Keratinocyte (primary cell): ENCODE measurements at regions not wholly inside any gene's neighbourhood (a gene's known extent, or its start where the extent isn't known, plus 50 kb on each side); places are given as distances from the start of the nearest gene placed in this dataset.

Experiments used
- CTCF ChIP-seq, 3 experiments: IDR thresholded peaks in 1 of 3; conservative IDR thresholded peaks in 1 of 3; optimal IDR thresholded peaks in 1 of 3; 2 replicates in 2 of 3; 3 replicates in 1 of 3; pipeline versions ENCODE3 to v1.5.1; 2011; ENCODE audit warnings: low read length in 3 of 3, mild to moderate bottlenecking in 3 of 3, moderate library complexity in 2 of 3, control low read depth in 1 of 3, inconsistent platforms in 1 of 3; ENCODE audit not compliant: insufficient read depth in 2 of 3; ENCODE audit errors: extremely low read depth in 1 of 3
- EZH2 ChIP-seq: IDR thresholded peaks from one replicate; pipeline ENCODE4 v1.6.1; 2012; ENCODE audit warnings: inconsistent platforms, mild to moderate bottlenecking, low read length, moderate library complexity

GRCh38 chr10:111748184-111748583 is 435.4 kb downstream of the GPAM start:
- TF ChIP-seq CTCF (optimal IDR thresholded peaks at IDR 0.05 in 1 of 3, IDR thresholded peaks at IDR 0.05 in 1 of 3, conservative IDR thresholded peaks at IDR 0.05 in 1 of 3; ENCODE audit: extremely low read depth in 1 of 3, insufficient read depth in 2 of 3, low read length in 3 of 3) (no peak), EZH2 (no peak)
